ENCODE measurements at regions not wholly inside any gene's neighbourhood (a gene's known extent, or its start where the extent isn't known, plus 50 kb on each side); places are given as distances from the start of the nearest gene placed in this dataset.
"Not testable (repeated sequence)": the region's sequence is repeated elsewhere in the genome, so short reads cannot be mapped to it uniquely, and the experiment has no call there.

GRCh38 chr15:23924686-23925085, 237.6 kb upstream of the NDN start:
- no peak for DNase-seq (ENCODE audit: low spot score)

- DNase-seq (ENCODE audit: low spot score) = no peak
Observed at GRCh38 chr15:23954931-23955330, 267.8 kb upstream of the NDN start.

- no peak for DNase-seq (ENCODE audit: low spot score)
Observed at GRCh38 chr15:23983500-23984259, 296.6 kb upstream of the NDN start.

GRCh38 chr15:23994273-23994672, 307.2 kb upstream of the NDN start:
- DNase-seq (ENCODE audit: low spot score) = no peak

- no peak for DNase-seq (ENCODE audit: low spot score)
Observed at GRCh38 chr15:23998056-23998455, 311.0 kb upstream of the NDN start.

- DNase-seq (ENCODE audit: low spot score) = no peak
Observed at GRCh38 chr15:24008476-24008875, 321.4 kb upstream of the NDN start.

- no peak for DNase-seq (ENCODE audit: low spot score)
Observed at GRCh38 chr15:24017470-24017869, 330.4 kb upstream of the NDN start.

- DNase-seq (ENCODE audit: low spot score) = no peak
Observed at GRCh38 chr15:24039683-24040082, 352.6 kb upstream of the NDN start.

- no peak for DNase-seq (ENCODE audit: low spot score)
Observed at GRCh38 chr15:24054547-24055245, 367.6 kb upstream of the NDN start.

- DNase-seq (ENCODE audit: low spot score) = no peak
Observed at GRCh38 chr15:24067733-24068501, 380.8 kb upstream of the NDN start.

GRCh38 chr15:24075420-24076089, 388.4 kb upstream of the NDN start:
- no peak for DNase-seq (ENCODE audit: low spot score)

GRCh38 chr15:24076090-24076784, 389.1 kb upstream of the NDN start:
- DNase-seq (ENCODE audit: low spot score) = no peak

GRCh38 chr15:24078310-24079029, 391.4 kb upstream of the NDN start:
- no peak for DNase-seq (ENCODE audit: low spot score)

- DNase-seq (ENCODE audit: low spot score) = not testable (repeated sequence)
Observed at GRCh38 chr15:24088941-24089340, 401.8 kb upstream of the NDN start.

GRCh38 chr15:24101503-24101902, 414.4 kb upstream of the NDN start:
- not testable (repeated sequence) for DNase-seq (ENCODE audit: low spot score)

GRCh38 chr15:24107524-24107923, 420.4 kb upstream of the NDN start:
- DNase-seq (ENCODE audit: low spot score) = not testable (repeated sequence)

- not testable (repeated sequence) for DNase-seq (ENCODE audit: low spot score)
Observed at GRCh38 chr15:24107948-24108347, 420.8 kb upstream of the NDN start.

GRCh38 chr15:24108349-24108748, 421.2 kb upstream of the NDN start:
- DNase-seq (ENCODE audit: low spot score) = not testable (repeated sequence)

GRCh38 chr15:24139622-24140021, 452.5 kb upstream of the NDN start:
- not testable (repeated sequence) for DNase-seq (ENCODE audit: low spot score)

GRCh38 chr15:24145070-24145469, 458.0 kb upstream of the NDN start:
- not testable (repeated sequence) for DNase-seq (ENCODE audit: low spot score)

GRCh38 chr15:24146251-24146650, 459.1 kb upstream of the NDN start:
- DNase-seq (ENCODE audit: low spot score) = no peak
